IMR-90 (cell line): ENCODE measurements at regions not wholly inside any gene's neighbourhood (a gene's known extent, or its start where the extent isn't known, plus 50 kb on each side); places are given as distances from the start of the nearest gene placed in this dataset.

Source experiments
- ATAC-seq: fragments of 200-7000 bp; cut with Tn5 transposase; 2 replicates; pipeline ENCODE4 v1.9.1; 2020; ENCODE audit warnings: low read depth, mild to moderate bottlenecking, moderate library complexity
- BruUV-seq: library from RNA; stranded (reverse); fragments of 400-500 nt; replicated peaks from 2 replicates; lab custom pipeline; 2021; lab: Mats Ljungman, UMichigan
- CTCF ChIA-PET: fragments of 300-600 bp; formaldehyde crosslinking; extraction: SDS; loops from one replicate; lab custom pipeline; 2021; ENCODE audit warnings: antibody characterized with exemption; lab: Yijun Ruan, JAX
- POLR2A ChIA-PET: fragments of 300-600 bp; sonication (Branson Sonifier 250); formaldehyde crosslinking; loops from one replicate; lab custom pipeline; 2022; ENCODE audit warnings: antibody characterized with exemption; ENCODE audit not compliant: unreplicated experiment; lab: Charles Lee
- DNase-seq: peaks from one replicate; pipeline ENCODE4 v3.0.0; 2013
- H2AFZ ChIP-seq: replicated peaks from 2 replicates; pipeline ENCODE3; 2013; ENCODE audit warnings: low read length, mild to moderate bottlenecking; ENCODE audit not compliant: poor library complexity
- H2AK5ac ChIP-seq: 2 replicates; pipeline ENCODE4 v1.6.1; 2013; ENCODE audit warnings: low read depth, low read length, inconsistent platforms
- H2AK9ac ChIP-seq: replicated peaks from 2 replicates; pipeline ENCODE3; 2013; ENCODE audit warnings: mild to moderate bottlenecking, low read depth, low read length, moderate library complexity; ENCODE audit not compliant: poor library complexity
- H2BK120ac ChIP-seq: 2 replicates; pipeline ENCODE4 v1.6.1; 2013; ENCODE audit warnings: low read depth, low read length, inconsistent platforms
- H2BK15ac ChIP-seq: 3 replicates; pipeline ENCODE4 v1.6.1; 2013; ENCODE audit warnings: low read depth, low read length, inconsistent platforms
- H2BK20ac ChIP-seq: 2 replicates; pipeline ENCODE4 v1.6.1; 2013; ENCODE audit warnings: low read depth, mild to moderate bottlenecking, inconsistent platforms, low read length, moderate library complexity
- H2BK5ac ChIP-seq: 2 replicates; pipeline ENCODE4 v1.6.1; 2013; ENCODE audit warnings: mild to moderate bottlenecking, low read depth, low read length, inconsistent platforms; ENCODE audit not compliant: poor library complexity, severe bottlenecking
- H3K14ac ChIP-seq: replicated peaks from 2 replicates; pipeline ENCODE4 v1.6.1; 2013; ENCODE audit warnings: low read depth, low read length, inconsistent platforms
- H3K18ac ChIP-seq: 2 replicates; pipeline ENCODE4 v1.6.1; 2013; ENCODE audit warnings: low read depth, low read length, control low read depth
- H3K23ac ChIP-seq: 2 replicates; pipeline ENCODE4 v1.6.1; 2013; ENCODE audit warnings: low read depth, low read length, inconsistent platforms
- H3K27ac ChIP-seq: 2 replicates; pipeline ENCODE4 v1.5.1; 2013; ENCODE audit warnings: mild to moderate bottlenecking, control low read depth, low read length; ENCODE audit not compliant: insufficient read depth
- H3K27me3 ChIP-seq: 2 replicates; pipeline ENCODE4 v1.6.1; 2013; ENCODE audit warnings: low read length; ENCODE audit not compliant: control insufficient read depth, insufficient read depth
- H3K36me3 ChIP-seq: 2 replicates; pipeline ENCODE4 v1.6.1; 2013; ENCODE audit warnings: low read length, mixed read lengths; ENCODE audit not compliant: control insufficient read depth, insufficient read depth
- H3K4ac ChIP-seq: 2 replicates; pipeline ENCODE4 v1.6.1; 2013; ENCODE audit warnings: low read depth, low read length, inconsistent platforms
- H3K4me1 ChIP-seq: 2 replicates; pipeline ENCODE4 v1.6.1; 2013; ENCODE audit warnings: low read length, mixed read lengths; ENCODE audit not compliant: control insufficient read depth, insufficient read depth
- H3K4me2 ChIP-seq: 2 replicates; pipeline ENCODE4 v1.6.1; 2013; ENCODE audit warnings: low read depth, mild to moderate bottlenecking, control low read depth, low read length, moderate library complexity
- H3K4me3 ChIP-seq: 2 replicates; pipeline ENCODE4 v1.5.1; 2013; ENCODE audit warnings: low read depth, mild to moderate bottlenecking, control low read depth, low read length, moderate library complexity; ENCODE audit not compliant: insufficient read depth
- H3K56ac ChIP-seq: 2 replicates; pipeline ENCODE4 v1.6.1; 2013; ENCODE audit warnings: low read length, inconsistent platforms; ENCODE audit not compliant: insufficient read depth; ENCODE audit errors: extremely low read depth
- H3K79me1 ChIP-seq, 2 experiments: 2 replicates each; pipeline ENCODE4 v1.6.1; 2013; ENCODE audit warnings: low read length in 2 of 2, inconsistent platforms in 1 of 2, low read depth in 1 of 2
- H3K9ac ChIP-seq: 2 replicates; pipeline ENCODE4 v1.6.1; 2013; ENCODE audit warnings: low read depth, low read length, control low read depth
- H3K9me1 ChIP-seq: 2 replicates; pipeline ENCODE4 v1.6.1; 2013; ENCODE audit warnings: low read length, inconsistent platforms; ENCODE audit not compliant: insufficient read depth
- H3K9me3 ChIP-seq: 2 replicates; pipeline ENCODE4 v1.6.1; 2013; ENCODE audit warnings: low read length; ENCODE audit not compliant: control insufficient read depth, insufficient read depth
- H4K20me1 ChIP-seq: 2 replicates; pipeline ENCODE4 v1.6.1; 2013; ENCODE audit warnings: low read length, inconsistent platforms; ENCODE audit not compliant: insufficient read depth
- H4K5ac ChIP-seq: 2 replicates; pipeline ENCODE4 v1.6.1; 2013; ENCODE audit warnings: mild to moderate bottlenecking, low read depth, low read length, control low read depth
- H4K8ac ChIP-seq, 2 experiments: 2 replicates each; pipeline ENCODE4 v1.6.1; 2013; ENCODE audit warnings: low read depth in 2 of 2, low read length in 2 of 2, control low read depth in 1 of 2, inconsistent platforms in 1 of 2
- H4K91ac ChIP-seq: 2 replicates; pipeline ENCODE4 v1.6.1; 2013; ENCODE audit warnings: low read depth, low read length, inconsistent platforms; ENCODE audit not compliant: insufficient read depth
- CEBPB ChIP-seq: IDR thresholded peaks from 2 replicates; pipeline ENCODE4 v1.6.1; 2012; ENCODE audit warnings: low read depth, low read length, improper control_type of control experiment
- MAZ ChIP-seq: IDR thresholded peaks from 2 replicates; pipeline ENCODE4 v1.6.1; 2012; ENCODE audit warnings: low read depth, mild to moderate bottlenecking, low read length, improper control_type of control experiment, moderate library complexity, borderline replicate concordance
- MXI1 ChIP-seq: IDR thresholded peaks from 2 replicates; pipeline ENCODE4 v1.6.1; 2012; ENCODE audit warnings: low read depth, mild to moderate bottlenecking, low read length, moderate library complexity, borderline replicate concordance
- WGBS, 2 experiments: methylation state at CpG; one replicate each; pipeline versions ENCODE4 v1.1.5 to v1.1.7; 2013; ENCODE audit warnings: missing lambda C conversion rate in 2 of 2; ENCODE audit not compliant: insufficient read length in 1 of 2; ENCODE audit errors: extremely low coverage in 2 of 2; 5-methylcytosine and 5-hydroxymethylcytosine counted together
- dilution Hi-C: fragments of 300-500 bp; cut with HindIII; formaldehyde crosslinking; loops from one replicate; pipeline ENCODE4 v1.14.3; 2018; ENCODE audit warnings: low sequenced_read_pairs; ENCODE audit not compliant: unreplicated experiment
- in situ Hi-C: fragments of 300-500 bp; cut with MboI; formaldehyde crosslinking; loops from 3 replicates; pipeline ENCODE4 v1.14.3; 2019; ENCODE audit warnings: low sequenced_read_pairs, inconsistent platforms, mixed read lengths
- intact Hi-C: fragments of 100-400 bp; cut with micrococcal nuclease; formaldehyde crosslinking; loops from 2 replicates; pipeline ENCODE4 v1.10.0; 2022
- TF ChIP-seq, protein P1 (sequence below): fragments of 150-350 bp; IDR thresholded peaks from 2 replicates; pipeline ENCODE4 v1.6.1; 2017; ENCODE audit warnings: mild to moderate bottlenecking, antibody characterized with exemption, low read length, low read depth

DNA sequence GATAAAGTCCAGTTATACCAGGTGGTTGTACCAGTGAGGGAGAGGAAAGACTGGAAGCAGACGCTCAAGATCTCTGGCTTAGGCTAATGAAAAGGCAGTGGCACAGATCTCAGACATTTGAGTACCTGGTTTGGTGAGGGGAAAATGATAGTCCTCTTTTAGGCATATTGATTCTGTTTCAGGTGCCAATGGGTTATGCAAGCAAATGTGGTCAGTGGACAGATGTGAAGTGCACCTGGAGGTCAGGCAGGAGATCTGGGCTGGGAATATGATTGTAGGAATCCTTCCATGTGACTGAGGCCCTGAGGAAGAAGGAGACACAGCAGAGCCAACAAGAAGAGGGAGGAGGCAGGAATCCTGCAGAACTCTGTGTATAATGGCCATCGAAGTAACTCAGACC is 63.7 kb upstream of the SMARCA2 start:
- no TSS peak for BruUV-seq
- WGBS, 2 experiments: no CpG with 5 or more reads among the region's 2 CpGs
- POLR2A ChIA-PET: no interaction called here

More for the DNA sequence above, 63.7 kb upstream of the SMARCA2 start:
- Histone ChIP-seq H4K5ac (no peak overlapping the region), H3K14ac (no peak overlapping the region), H4K8ac (no peak overlapping the region), H3K4me1 (no peaks in the 10 kb centered on the region), H3K27me3 (no peaks in the 10 kb centered on the region), H3K36me3 (no peaks in the 10 kb centered on the region), H4K91ac (no peak overlapping the region), H3K9ac (no peak overlapping the region), H4K20me1 (no peaks in the 10 kb centered on the region), H3K27ac (no peak overlapping the region), H2BK120ac (no peak overlapping the region), H2AK5ac (no peak overlapping the region), H2BK5ac (no peak overlapping the region), H3K9me3 (no peaks in the 10 kb centered on the region), H3K23ac (no peak overlapping the region), H2AK9ac (no peak overlapping the region), H2BK20ac (no peak overlapping the region), H3K18ac (no peak overlapping the region), H3K56ac (no peak overlapping the region), H3K4ac (no peak overlapping the region), H3K4me2 (no peak overlapping the region), H3K4me3 (no peak overlapping the region), H2BK15ac (no peak overlapping the region), H2AFZ (no peak overlapping the region), H3K79me1 (no peaks in the 10 kb centered on the region), H3K9me1 (no peaks in the 10 kb centered on the region)
- in situ Hi-C loops: no loop called here
- DNase-seq (no peak), ATAC-seq (no peak)
- intact Hi-C loops: no loop called here
- CTCF ChIA-PET: no interaction called here
- dilution Hi-C loops: no loop called here
- TF ChIP-seq MAZ: no peak
- TF ChIP-seq CEBPB: no peak
- TF ChIP-seq, protein P1, sequence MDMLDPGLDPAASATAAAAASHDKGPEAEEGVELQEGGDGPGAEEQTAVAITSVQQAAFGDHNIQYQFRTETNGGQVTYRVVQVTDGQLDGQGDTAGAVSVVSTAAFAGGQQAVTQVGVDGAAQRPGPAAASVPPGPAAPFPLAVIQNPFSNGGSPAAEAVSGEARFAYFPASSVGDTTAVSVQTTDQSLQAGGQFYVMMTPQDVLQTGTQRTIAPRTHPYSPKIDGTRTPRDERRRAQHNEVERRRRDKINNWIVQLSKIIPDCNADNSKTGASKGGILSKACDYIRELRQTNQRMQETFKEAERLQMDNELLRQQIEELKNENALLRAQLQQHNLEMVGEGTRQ: no peak
- no peak for TF ChIP-seq MXI1
